GM21723 (cell line): ENCODE measurements at regions not wholly inside any gene's neighbourhood (a gene's known extent, or its start where the extent isn't known, plus 50 kb on each side); places are given as distances from the start of the nearest gene placed in this dataset.
"Not testable (repeated sequence)": the region's sequence is repeated elsewhere in the genome, so short reads cannot be mapped to it uniquely, and the experiment has no call there.

Experiments
- ATAC-seq: cut with Tn5 transposase; IDR thresholded peaks from one replicate; pipeline ENCODE4 v1.9.1; 2021; ENCODE audit warnings: mild to moderate bottlenecking, moderate library complexity; ENCODE audit not compliant: unreplicated experiment

- ATAC-seq, result no peak
These were observed 771.0 kb downstream of the PDCD6IP start for GRCh38 chr3:34569437-34569836.

DNA sequence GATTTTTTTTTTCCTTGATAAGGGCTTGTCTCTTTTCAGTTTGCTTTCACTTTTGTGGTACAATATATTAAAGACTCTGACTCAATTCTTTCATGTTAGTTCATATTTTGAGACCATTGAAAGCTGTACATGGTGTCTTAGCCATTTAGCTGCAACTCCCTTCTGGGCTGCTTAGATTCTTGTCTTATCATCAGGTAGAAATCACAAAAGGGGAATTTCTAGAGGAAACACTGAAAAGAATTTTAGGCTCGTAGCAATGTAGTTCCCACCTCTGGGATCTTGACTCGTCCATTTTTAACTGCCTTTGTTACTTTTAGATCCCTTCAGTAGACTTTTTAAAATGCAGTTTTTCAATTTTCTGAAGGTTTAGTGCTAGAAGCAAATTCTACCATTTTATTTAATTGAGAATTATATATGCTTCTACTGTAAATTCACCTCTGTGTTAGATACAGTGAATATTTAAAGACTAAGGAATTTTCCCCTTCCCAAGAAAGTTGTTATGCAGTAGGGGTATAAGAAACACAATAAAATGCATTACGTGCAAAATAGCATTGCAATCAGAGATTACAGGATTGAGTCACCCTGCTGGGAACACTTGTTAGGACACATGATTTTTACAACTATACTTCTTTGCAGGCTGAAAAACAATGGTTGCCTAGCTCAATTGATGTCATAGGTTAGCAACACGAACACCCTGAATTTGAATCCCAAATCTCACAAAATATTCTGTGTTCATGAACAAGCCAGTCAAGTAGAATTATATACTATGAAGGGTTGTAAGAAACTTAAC is 772.7 kb downstream of the PDCD6IP start:
- ATAC-seq, result no peak

GRCh38 chr3:34571714-34572113 is 773.3 kb downstream of the PDCD6IP start:
- no peak for ATAC-seq

- no peak for ATAC-seq
These were observed 777.3 kb downstream of the PDCD6IP start for GRCh38 chr3:34575776-34576175.

DNA sequence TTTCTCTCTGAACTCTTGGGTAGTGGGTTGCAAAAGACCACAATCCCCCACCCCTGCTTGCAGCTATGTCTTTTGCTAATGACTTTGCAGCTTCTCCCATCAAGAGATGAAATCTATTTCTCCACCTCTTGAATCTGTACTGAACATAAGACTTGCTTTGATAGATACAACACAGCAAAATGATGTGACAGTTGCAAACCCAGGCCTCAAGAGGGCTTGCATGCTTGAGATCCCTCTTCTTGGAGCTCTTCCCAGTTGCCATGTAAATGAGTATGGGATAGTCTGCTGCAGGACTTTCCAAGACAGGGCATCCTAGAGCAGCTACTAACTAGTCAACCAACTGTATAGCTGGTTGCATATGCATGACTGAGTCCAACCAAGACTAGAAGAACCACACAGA is 783.6 kb downstream of the PDCD6IP start:
- no peak for ATAC-seq

- ATAC-seq, result no peak
These were observed 785.0 kb downstream of the PDCD6IP start for GRCh38 chr3:34583451-34583850.

DNA sequence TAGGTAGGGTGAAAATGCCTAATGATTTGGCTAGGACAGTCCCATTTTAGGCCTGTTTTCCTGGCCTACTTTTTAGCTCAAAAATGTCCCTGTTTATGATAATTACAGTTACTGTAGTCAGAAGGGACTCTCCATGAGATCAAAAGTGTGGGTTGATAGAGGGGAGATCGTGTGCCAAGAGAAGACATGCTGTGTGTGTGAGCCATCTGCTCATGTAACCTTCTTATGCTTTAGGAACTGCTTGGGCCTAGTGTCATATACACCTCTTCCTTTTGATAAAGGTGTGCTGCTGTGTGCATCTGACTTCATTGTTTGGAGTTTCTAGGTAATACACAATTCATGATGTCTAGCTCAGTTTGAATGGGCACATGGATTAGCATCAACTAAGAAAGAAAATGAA is 786.5 kb downstream of the PDCD6IP start:
- ATAC-seq, result no peak

DNA sequence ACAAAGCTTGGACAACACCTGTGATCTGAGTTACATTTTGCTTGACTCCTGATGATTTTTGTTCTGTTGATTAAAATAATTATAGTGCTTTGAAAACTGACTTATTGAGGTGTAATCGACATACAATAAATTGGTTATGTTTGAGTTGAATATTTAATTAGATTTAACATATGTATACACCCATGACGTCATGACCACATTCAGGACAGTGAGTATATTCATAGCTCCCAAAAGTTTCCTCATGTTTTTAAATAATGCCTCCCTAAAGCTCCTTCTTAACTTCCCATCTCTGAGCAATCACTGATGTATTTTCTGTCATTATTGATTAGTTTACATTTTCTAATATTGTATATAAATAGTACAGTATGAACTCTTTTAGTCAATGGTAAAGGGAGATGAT is 801.2 kb downstream of the PDCD6IP start:
- ATAC-seq, result no peak

GRCh38 chr3:34619990-34620389 is 821.6 kb downstream of the PDCD6IP start:
- ATAC-seq, result no peak

GRCh38 chr3:34626699-34627098 is 828.3 kb downstream of the PDCD6IP start:
- ATAC-seq, result no peak

DNA sequence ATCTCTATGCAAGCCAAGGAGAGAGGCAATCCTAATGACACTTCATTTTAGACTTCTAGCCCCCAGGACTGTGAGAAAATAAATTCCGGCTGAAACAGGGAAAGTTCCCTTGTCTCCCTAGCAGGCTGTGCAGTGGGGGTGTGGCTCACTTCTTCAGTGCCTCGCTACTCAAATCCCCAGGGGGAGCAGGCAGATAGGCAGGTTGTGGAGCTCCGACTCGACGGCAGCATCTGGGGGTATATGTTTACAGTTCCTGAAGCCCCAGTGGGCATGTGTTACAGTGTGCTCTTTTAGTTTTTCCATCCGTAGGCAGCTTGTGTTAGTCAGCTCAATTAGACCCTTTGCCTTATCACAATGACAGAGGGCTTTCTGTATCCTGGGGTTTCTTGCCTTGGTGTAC is 836.5 kb downstream of the PDCD6IP start:
- no peak for ATAC-seq

GRCh38 chr3:34635352-34635850 is 837.0 kb downstream of the PDCD6IP start:
- no peak for ATAC-seq

- ATAC-seq, result no peak
These were observed 848.6 kb downstream of the PDCD6IP start for GRCh38 chr3:34646911-34647460.

DNA sequence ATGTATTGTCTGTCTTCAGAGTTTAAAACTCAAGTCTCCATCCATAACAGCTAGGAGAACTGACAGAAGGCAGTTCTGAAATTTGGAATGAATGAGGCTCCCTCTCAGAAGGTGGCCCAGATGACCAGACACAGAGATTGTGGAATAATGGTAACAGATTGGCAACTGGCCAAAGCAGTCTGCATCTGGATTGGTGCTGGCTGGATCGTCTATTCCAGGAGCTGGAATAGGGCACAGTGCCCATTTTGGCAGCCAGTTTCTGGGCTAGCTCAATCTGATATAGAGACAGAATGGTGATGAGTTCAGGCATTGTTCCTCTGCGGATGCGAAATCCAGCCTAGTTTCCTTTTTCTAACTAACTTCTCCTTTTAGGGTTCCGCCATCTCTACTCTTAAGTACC is 851.7 kb downstream of the PDCD6IP start:
- ATAC-seq, result no peak

- ATAC-seq, result no peak
These were observed 870.5 kb downstream of the PDCD6IP start for GRCh38 chr3:34668915-34669314.

- ATAC-seq, result no peak
These were observed 871.1 kb downstream of the PDCD6IP start for GRCh38 chr3:34669490-34669889.

DNA sequence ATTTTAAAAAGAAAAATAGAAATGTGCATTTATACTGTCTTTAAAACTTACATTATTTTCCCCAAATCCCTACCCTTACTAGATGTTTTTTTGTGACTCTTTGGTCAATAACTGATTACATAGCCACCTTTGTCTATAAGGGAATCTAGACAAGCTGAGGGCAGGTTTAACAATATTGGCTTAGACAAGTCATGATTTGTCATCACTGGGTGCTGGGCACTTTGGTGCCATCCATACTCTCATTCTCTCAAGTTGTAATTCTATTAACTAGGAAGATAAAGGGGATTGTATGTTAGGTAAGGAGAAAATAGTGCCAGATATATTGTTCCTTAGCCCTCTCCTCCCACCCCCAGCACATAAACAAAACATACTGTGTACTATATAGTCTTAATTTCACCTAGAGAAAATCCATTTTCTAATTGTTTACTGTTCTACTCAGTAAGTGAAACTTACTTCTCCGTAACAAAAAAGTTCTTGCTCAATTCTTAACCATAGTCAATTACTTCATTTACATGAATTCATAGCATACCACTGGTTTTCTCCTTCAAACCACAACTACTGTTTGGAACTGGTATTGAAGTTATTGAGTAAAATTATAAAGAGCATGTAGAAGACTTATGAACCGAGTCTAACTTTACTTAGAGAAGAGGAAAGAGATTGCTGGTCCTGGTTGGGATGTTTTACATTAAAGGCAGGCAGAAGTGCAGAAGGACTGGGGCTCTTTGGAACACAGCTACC is 877.1 kb downstream of the PDCD6IP start:
- no peak for ATAC-seq

DNA sequence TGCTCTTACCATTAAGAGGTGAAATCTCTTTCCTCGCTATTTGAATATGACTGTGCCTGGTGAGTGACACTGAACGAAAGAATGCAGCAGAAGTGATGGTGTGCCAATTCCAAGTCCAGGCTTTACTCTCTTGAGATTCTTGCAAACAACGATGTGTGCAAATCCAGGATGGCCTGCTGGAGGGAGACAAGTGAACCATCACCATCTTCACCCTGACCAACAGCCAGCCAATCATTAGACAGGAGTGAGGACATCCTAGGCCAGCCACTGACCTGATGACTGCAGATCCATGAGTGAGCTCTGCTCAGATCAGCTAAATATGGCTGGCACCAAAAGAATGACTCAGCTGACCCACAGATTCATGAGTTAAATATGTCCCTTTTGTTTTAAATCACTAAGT is 878.0 kb downstream of the PDCD6IP start:
- no peak for ATAC-seq

- no peak for ATAC-seq
These were observed 880.1 kb downstream of the PDCD6IP start for GRCh38 chr3:34678575-34678974.

DNA sequence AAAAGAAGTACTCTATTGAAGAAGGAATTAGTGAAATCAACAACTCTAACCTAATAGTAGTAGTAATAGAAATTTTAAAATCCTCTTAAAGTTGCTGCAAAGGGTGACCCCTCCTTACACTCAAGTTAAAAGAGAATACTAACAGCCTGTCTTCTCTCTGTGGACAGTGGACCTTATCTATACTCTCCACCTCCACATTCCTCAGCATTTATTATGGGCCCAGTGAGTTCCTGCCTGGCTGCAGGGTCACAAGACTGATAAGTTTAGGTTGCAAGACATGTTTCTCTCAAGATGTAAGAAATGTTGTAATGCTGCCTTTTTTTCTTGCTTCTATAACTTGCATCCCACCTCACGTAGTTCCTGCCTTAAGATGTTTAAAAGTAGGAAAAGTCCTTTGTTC is 880.6 kb downstream of the PDCD6IP start:
- ATAC-seq, result not testable (repeated sequence)

DNA sequence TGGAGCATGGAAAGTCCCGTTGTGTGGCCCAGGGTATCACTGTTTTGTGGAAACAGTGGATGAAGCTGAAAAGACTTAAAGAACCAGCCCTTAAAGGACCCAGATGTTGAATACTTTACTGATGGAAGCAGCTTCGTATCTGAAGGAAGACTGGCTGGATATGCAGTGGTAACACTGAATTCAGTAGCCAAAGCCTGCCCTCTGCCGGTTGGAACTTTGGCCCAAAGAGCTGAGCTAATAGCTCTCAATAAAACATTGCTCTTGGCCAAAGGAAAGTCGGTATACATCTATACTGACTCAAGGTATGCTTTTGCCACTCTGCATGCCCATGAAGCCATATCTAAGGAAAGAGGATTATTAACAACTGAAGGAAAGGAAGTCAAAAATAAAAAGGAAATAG is 885.4 kb downstream of the PDCD6IP start:
- ATAC-seq, result no peak

- ATAC-seq, result no peak
These were observed 888.1 kb downstream of the PDCD6IP start for GRCh38 chr3:34686541-34686940.
